Ascending aorta (tissue), 2 donors: ENCODE measurements at regions not wholly inside any gene's neighbourhood (a gene's known extent, or its start where the extent isn't known, plus 50 kb on each side); places are given as distances from the start of the nearest gene placed in this dataset.

ENCODE experiments used
- DNase-seq, 2 donors: peaks; one replicate each; pipeline ENCODE4 v3.0.0-alpha.2; 2019; ENCODE audit warnings: low spot score in 2 of 2
- H3K27ac ChIP-seq, 2 donors: fragments of 200-600 bp; sonication (generic); one replicate each; pipeline ENCODE4 v1.5.1; 2016 to 2017; ENCODE audit warnings: mild to moderate bottlenecking in 1 of 2
- H3K27me3 ChIP-seq: fragments of 200-600 bp; sonication (generic); one replicate; pipeline ENCODE4 v1.5.1; 2017
- H3K36me3 ChIP-seq, 2 donors: fragments of 200-600 bp; sonication (generic); one replicate each; pipeline ENCODE4 v1.5.1; 2016
- H3K4me1 ChIP-seq, 2 donors: fragments of 200-600 bp; sonication (generic); one replicate each; pipeline ENCODE4 v1.5.1; 2016 to 2017; ENCODE audit warnings: mild to moderate bottlenecking in 1 of 2
- H3K4me3 ChIP-seq, 2 donors: fragments of 200-600 bp; sonication (generic); one replicate each; pipeline ENCODE4 v1.5.1; 2016 to 2017; ENCODE audit warnings: mild to moderate bottlenecking in 1 of 2
- H3K9me3 ChIP-seq, 2 donors: fragments of 200-600 bp; sonication (generic); one replicate each; pipeline ENCODE4 v1.5.1; 2016
- intact Hi-C: fragments of 100-400 bp; cut with DNase I; formaldehyde crosslinking; loops from one replicate; pipeline ENCODE4 v1.15.1; 2023
- TF ChIP-seq, protein P1 (sequence below), 3 experiments: fragments of 200-600 bp in 2 of 3; fragments of 450-650 bp in 1 of 3; sonication (generic) in 2 of 3; IDR thresholded peaks; one replicate each; pipeline ENCODE4 v1.5.1; 2016 to 2019; ENCODE audit warnings: antibody characterized with exemption in 3 of 3, mild to moderate bottlenecking in 1 of 3, moderate library complexity in 1 of 3

DNA sequence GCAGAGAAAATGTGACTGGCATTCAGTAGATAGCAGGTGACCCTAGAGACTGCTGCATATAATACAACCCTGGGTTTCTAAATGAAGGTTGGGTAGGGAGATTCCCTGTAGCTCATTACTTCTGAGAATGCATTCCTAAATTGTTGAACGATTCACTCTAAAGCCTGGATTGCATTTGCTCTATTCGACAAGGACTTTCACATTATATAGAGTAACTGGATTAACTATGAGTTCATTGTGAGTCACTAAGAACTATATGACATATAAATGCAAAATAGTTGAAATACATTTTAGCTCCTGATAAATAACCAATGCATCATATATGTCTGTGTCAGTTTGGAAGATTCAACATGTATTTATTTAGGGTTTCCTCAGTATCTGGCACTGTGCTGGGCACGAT lies 294.7 kb upstream of the CCDC54 start:
- Histone ChIP-seq H3K36me3 (no peaks in the 10 kb centered on the region), H3K4me1 (no peaks in the 10 kb centered on the region), H3K27me3 (no peaks in the 10 kb centered on the region), H3K27ac (no peak overlapping the region), H3K4me3 (no peak overlapping the region), H3K9me3 (no peaks in the 10 kb centered on the region)
- intact Hi-C loops, result no loop called here
- TF ChIP-seq, protein P1, sequence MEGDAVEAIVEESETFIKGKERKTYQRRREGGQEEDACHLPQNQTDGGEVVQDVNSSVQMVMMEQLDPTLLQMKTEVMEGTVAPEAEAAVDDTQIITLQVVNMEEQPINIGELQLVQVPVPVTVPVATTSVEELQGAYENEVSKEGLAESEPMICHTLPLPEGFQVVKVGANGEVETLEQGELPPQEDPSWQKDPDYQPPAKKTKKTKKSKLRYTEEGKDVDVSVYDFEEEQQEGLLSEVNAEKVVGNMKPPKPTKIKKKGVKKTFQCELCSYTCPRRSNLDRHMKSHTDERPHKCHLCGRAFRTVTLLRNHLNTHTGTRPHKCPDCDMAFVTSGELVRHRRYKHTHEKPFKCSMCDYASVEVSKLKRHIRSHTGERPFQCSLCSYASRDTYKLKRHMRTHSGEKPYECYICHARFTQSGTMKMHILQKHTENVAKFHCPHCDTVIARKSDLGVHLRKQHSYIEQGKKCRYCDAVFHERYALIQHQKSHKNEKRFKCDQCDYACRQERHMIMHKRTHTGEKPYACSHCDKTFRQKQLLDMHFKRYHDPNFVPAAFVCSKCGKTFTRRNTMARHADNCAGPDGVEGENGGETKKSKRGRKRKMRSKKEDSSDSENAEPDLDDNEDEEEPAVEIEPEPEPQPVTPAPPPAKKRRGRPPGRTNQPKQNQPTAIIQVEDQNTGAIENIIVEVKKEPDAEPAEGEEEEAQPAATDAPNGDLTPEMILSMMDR (IDR thresholded peaks at IDR 0.05), result no peak
- DNase-seq, result no peak

DNA sequence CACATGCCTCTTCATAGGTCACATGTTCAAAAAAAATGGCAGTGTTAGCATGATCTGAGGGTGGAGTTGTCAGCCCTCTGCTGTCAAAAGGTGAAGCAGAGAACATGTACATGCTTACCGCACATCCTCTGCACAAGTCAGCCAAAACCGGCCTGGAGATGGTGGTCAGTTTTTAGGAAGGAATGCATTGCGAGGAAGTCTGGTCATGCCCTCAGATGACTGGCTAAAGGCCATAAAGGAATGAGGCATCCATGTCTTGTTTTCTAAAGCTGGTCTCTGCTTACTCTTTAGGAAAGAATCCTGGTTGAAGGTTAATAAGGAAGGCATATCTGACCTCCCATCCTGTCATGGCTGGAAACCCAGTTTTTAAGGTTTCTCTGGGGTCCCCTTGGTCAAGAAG lies 292.0 kb upstream of the CCDC54 start:
- intact Hi-C loops, result no loop called here
- TF ChIP-seq, protein P1 (IDR thresholded peaks at IDR 0.05), result no peak

DNA sequence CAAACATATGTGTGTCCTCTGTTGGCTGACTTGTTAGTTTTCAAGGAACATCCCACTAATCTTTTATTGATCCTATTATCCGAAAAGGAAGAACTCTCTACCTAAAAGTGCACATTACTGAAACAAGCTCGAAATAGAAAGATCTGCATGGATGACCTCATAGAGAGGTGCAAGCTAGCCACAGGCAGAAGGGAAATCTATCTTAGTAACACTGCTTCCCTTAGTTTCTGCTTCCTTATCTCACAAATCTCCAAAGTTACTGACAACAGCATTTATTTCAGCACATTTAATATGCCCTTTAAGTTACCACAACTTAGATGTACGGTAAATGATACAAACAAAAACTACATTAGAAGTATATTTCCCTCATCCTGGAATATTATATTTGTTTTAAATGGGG lies 285.1 kb upstream of the CCDC54 start:
- Histone ChIP-seq H3K36me3 (no peaks in the 10 kb centered on the region), H3K4me3 (no peak overlapping the region), H3K27me3 (no peaks in the 10 kb centered on the region), H3K4me1 (no peaks in the 10 kb centered on the region), H3K27ac (no peak overlapping the region), H3K9me3 (no peaks in the 10 kb centered on the region)
- intact Hi-C loops, result no loop called here
- no peak for DNase-seq
- TF ChIP-seq, protein P1 (IDR thresholded peaks at IDR 0.05), result no peak

More for the DNA sequence above, 292.0 kb upstream of the CCDC54 start:
- H3K27ac ChIP-seq, result no peak overlapping the region
- H3K4me3 ChIP-seq, result no peak overlapping the region
- no peaks in the 10 kb centered on the region for H3K27me3 ChIP-seq
- H3K36me3 ChIP-seq, result no peaks in the 10 kb centered on the region
- H3K9me3 ChIP-seq, result no peaks in the 10 kb centered on the region
- no peak for DNase-seq
- no peaks in the 10 kb centered on the region for H3K4me1 ChIP-seq

DNA sequence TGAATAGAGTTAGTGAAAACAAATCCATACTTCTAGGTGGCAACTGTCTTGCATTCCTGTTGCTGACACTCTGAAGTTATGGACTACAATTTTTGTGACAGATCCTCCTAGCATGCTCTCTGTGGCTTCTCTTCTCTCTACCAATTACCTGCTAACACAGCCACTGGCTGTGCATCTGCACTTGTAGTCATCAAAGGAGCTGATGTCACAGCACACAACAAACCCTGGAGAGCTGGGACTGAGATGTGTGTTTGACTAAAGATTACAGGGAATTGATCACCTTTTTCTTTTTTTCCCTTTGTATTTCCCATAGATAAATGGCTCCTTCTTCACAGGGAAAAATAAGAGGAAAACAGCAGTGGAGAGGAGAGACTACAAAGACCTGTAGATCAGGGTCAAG lies 278.4 kb upstream of the CCDC54 start:
- TF ChIP-seq, protein P1 (IDR thresholded peaks at IDR 0.05), result no peak
- DNase-seq, result no peak
- Histone ChIP-seq H3K4me3 (no peak overlapping the region), H3K4me1 (no peaks in the 10 kb centered on the region), H3K27ac (no peak overlapping the region), H3K36me3 (no peaks in the 10 kb centered on the region), H3K9me3 (peaks cover 0 to 2% of the 10 kb centered on the region in 2 donors), H3K27me3 (no peaks in the 10 kb centered on the region)
- intact Hi-C loops, result no loop called here

DNA sequence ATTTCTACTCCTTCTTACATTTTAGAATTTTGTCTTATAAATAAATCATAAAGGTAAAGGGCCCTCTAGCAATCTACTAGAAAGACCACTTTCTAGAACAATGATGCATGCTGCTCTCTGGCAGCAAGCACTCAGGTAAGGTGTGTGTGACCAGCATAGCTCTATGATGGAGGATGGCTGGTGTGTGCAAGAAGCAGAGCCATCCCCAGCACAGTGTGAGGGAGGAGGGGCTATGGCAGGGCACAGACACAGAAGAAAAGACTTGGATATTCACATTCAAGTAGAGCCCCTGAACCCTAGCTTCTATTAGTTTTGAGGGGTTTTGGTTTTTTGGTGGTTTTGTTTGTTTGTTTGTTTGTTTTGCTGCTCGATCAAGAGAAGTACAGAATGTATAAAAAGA lies 277.1 kb upstream of the CCDC54 start:
- Histone ChIP-seq H3K36me3 (no peaks in the 10 kb centered on the region), H3K9me3 (peaks cover 0 to 3% of the 10 kb centered on the region in 2 donors), H3K27ac (no peak overlapping the region), H3K4me1 (no peaks in the 10 kb centered on the region), H3K27me3 (no peaks in the 10 kb centered on the region), H3K4me3 (no peak overlapping the region)
- intact Hi-C loops, result no loop called here
- DNase-seq, result no peak
- TF ChIP-seq, protein P1 (IDR thresholded peaks at IDR 0.05), result no peak

DNA sequence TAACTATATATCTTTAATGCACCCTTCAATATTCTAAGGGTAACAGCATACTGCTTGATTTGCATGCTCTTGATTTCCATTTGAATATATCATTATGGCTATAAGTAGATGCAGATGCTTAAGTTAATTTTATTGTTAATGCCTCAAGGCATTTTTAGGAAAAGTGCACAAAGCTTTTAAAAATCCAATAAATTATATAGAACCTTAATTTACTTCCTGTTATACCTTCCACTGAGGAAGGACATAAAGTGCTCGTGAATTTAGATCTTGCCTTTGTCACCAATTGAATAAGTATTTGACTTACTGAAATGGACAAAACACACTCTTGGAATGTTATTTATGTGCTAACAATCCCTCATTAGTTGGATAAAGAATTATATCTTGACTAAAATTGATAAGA lies 276.7 kb upstream of the CCDC54 start:
- TF ChIP-seq, protein P1 (IDR thresholded peaks at IDR 0.05), result no peak
- H3K36me3 ChIP-seq, result no peaks in the 10 kb centered on the region
- no peaks in the 10 kb centered on the region for H3K27me3 ChIP-seq
- H3K9me3 ChIP-seq, result peaks cover 0 to 3% of the 10 kb centered on the region in 2 donors
- intact Hi-C loops, result no loop called here
- no peak overlapping the region for H3K27ac ChIP-seq
- H3K4me3 ChIP-seq, result no peak overlapping the region
- no peaks in the 10 kb centered on the region for H3K4me1 ChIP-seq
- no peak for DNase-seq
